ENCODE measurements at regions not wholly inside any gene's neighbourhood (a gene's known extent, or its start where the extent isn't known, plus 50 kb on each side); places are given as distances from the start of the nearest gene placed in this dataset.

GRCh38 chr9:134987906-134988700 lies 70.4 kb upstream of the FCN1 start:
- DNase-seq: no peak

GRCh38 chr9:134988706-134989105 lies 71.0 kb upstream of the FCN1 start:
- DNase-seq: no peak

GRCh38 chr9:134989206-134990065 lies 71.7 kb upstream of the FCN1 start:
- no peak for DNase-seq

- DNase-seq: no peak
Observed at GRCh38 chr9:134991808-134992754, 74.4 kb upstream of the FCN1 start.

GRCh38 chr9:134992755-134993124 lies 75.0 kb upstream of the FCN1 start:
- peak; percentile 63 for DNase-seq

- DNase-seq: no peak
Observed at GRCh38 chr9:134993416-134993815, 75.7 kb upstream of the FCN1 start.

GRCh38 chr9:134993996-134994720 lies 76.4 kb upstream of the FCN1 start:
- DNase-seq: no peak

- DNase-seq: no peak
Observed at GRCh38 chr9:134994926-134995791, 77.4 kb upstream of the FCN1 start.

GRCh38 chr9:134995792-134996120 lies 78.0 kb upstream of the FCN1 start:
- no peak for DNase-seq

GRCh38 chr9:134996591-134997530 lies 79.1 kb upstream of the FCN1 start:
- DNase-seq: no peak

- DNase-seq: no peak
Observed at GRCh38 chr9:135000647-135001245, 83.0 kb upstream of the FCN1 start.

GRCh38 chr9:135001526-135001925 lies 83.8 kb upstream of the FCN1 start:
- no peak for DNase-seq

- no peak for DNase-seq
Observed at GRCh38 chr9:135002336-135002735, 84.6 kb upstream of the FCN1 start.

- no peak for DNase-seq
Observed at GRCh38 chr9:135002802-135003201, 84.7 kb upstream of the OLFM1 start.

- no peak for DNase-seq
Observed at GRCh38 chr9:135004772-135005171, 82.7 kb upstream of the OLFM1 start.

GRCh38 chr9:135006911-135007570 lies 80.4 kb upstream of the OLFM1 start:
- no peak for DNase-seq

- no peak for DNase-seq
Observed at GRCh38 chr9:135007601-135008000, 79.9 kb upstream of the OLFM1 start.

- DNase-seq: no peak
Observed at GRCh38 chr9:135008416-135008815, 79.1 kb upstream of the OLFM1 start.

- DNase-seq: no peak
Observed at GRCh38 chr9:135009051-135009560, 78.4 kb upstream of the OLFM1 start.

Data from DMS79 (cell line).